Superior temporal gyrus (tissue), 1 donor: ENCODE measurements at regions not wholly inside any gene's neighbourhood (a gene's known extent, or its start where the extent isn't known, plus 50 kb on each side); places are given as distances from the start of the nearest gene placed in this dataset.

Experiments used
- DNase-seq: peaks from one replicate; pipeline ENCODE4 v3.0.0-alpha.2; 2016; ENCODE audit errors: extremely low spot score

DNA sequence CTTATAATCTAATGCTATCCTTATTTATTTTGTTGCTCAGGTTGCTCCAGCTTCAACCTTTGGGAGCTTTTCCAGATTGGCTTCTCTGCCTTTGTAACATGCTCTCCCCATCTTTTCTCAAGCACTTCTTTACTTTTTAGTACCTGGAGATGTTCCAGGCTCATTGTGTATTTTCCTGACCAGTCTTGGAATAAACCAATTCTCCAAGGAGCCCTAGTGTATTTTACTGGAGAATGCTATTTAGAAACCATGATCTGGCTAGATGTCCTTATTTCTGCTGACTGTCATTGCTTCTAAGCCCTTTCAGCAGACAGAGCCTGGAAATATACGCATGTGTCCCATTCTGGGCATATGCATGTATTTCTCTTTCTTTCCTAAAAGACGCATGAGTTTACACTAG is 95.7 kb downstream of the EMX2 start:
- DNase-seq = no peak

DNA sequence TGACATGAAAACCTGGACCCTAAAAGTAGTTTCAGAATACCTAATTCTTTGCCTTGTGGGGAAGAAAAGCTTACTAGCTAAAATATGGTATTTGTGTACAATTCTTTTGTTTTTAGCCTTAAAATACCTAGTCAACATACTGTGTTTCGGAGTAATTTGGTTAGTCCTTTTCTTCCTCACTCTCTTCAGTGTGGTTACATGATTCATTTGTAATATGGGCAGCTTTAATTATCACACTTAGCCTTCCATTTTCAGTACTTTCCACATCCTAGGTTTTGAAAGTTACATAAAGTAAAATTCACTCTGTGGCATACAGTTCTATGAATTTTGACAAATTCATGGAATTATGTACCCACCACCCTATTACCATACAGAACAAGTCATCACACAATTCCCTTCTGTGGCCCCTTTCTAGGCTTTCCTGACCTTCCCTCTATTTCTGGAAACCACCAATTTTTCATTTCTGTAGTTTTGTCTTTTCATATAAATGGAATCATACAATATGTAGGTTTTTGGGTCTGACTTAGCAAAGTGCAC is 96.2 kb downstream of the EMX2 start:
- DNase-seq = no peak

DNA sequence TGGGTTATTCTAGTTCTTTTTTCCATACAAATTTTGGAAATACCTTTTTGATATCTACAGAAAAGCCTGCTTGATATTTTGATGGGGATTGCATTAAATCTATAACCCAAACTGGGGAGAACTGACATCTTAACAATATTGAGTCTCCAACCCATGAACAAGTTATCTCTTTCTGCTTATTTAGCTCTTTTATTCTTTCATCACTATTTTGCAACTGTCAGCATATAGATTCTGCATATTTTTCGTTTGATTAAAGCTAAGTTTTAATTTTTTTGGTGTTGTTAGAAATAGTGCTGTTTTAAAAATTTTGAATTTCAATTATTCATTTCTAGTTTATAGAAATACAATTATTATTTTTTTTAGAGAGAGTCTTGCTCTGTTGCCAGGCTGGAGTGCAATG is 97.9 kb downstream of the EMX2 start:
- DNase-seq = no peak

DNA sequence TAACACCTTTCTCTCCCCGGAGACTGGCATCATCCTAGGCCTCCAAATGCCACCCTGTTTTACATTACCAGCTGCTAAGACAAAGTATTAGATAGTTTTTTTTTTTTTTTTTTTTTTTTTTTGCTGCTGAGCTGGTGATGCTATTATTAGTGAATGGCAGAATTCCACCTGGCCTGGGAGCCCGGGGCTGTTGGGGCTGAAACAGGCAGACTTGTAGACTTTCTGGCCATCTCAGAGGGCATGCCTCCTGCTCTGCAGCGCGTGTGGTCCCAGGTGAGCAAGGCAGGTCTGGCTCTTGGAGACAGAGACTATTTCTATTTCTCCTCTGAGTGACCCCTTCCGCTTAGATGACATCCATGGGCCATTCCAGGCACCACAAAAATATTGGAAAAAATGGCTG is 104.2 kb downstream of the EMX2 start:
- DNase-seq = no peak

DNA sequence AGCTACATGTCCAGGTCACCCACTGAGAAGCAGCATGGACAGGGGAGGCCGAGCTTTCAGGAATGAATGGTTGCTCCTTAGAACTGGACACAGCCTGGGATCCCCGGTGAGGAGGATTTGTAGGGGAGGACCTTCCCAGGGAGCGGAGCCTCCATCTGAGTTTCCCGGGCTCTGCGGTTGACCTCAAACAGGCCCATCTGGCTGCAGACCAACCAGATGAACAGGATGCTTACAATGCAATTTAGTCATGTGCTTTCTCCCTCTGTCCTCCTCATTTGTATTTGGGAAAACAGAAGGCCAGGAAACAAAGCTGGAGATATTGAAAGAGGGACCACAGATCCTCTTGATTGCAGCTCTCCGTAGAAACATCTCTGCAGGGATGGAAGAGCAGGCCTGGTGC is 104.8 kb downstream of the EMX2 start:
- DNase-seq = no peak

DNA sequence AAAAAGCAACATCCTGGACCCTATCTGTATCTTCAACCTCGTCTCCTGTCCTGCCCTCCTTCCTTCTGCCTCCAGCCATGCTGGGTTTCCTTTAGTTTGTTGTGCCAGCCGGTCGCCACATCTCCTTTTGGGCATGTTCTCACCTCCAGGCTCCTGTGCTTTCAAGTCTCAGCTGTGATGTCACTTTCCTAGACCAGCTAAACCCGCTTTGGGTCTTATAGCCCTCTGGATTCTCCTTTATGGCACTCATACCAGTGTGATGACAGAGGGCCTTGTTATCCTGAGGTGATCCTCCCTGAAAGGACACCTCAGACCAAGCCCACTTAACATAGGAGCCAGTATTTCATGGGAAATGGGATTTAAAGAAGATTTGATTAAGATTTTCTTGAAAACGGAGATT is 108.6 kb downstream of the EMX2 start:
- DNase-seq = no peak

DNA sequence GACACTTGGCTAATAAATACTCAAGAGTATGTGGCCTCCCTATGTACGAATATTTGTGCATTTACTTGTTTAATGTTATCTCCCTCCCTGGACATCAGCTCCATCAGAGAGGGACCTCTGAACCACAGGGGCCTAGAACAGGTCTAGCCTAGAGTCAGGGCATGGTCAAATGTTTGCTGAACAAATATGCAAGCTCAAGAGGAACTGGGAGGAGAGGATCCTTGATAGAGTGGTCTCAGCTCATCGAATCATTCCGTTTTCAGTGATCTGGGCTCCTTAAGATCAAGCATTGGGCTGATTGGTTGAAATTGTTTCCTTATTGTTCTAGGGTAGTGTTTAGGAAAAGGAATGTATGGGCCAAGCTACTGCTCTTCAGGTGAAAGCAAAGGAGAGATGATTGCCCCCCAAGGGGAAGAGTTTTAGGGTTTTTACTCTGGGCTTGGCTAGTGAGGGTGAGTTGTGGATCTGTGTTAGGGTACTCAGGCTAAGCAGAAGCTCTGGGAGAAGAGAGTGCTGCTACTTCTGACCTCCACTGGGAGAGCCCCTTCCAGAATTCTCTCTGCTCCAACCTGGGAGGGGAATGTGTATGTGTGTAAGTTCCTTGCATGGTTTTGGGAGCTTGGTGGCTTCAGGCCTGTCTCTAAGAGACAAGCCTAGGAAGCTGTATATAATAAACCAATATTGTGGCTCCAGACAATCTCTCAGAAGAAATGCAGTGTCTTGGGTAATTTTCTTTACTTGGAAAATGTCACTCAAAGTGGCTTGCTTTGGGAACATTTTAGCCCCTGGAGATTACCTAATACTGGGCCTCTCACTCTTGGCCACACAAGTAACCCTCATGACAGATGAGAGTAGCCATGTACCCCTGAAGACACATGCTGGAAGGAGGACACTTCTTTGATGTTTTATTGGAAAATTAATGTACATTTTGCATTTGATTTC is 110.0 kb downstream of the EMX2 start:
- DNase-seq = no peak

DNA sequence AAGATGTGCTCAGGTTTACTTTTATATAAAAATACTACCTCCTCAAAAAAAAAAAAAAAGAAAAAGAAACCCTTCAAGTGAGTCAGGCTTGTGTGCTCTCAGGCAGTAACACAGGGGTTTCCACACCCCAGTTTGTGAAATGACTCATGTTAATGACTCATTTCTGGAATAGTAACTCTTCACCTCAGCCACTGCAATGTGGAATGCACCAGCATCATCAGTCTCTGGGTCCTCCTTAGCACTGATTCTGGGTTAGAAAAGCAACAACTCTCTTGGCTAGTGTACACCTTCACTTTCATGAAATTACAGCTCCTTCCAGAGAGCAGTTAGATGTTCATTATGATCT is 110.6 kb downstream of the EMX2 start:
- no peak for DNase-seq

DNA sequence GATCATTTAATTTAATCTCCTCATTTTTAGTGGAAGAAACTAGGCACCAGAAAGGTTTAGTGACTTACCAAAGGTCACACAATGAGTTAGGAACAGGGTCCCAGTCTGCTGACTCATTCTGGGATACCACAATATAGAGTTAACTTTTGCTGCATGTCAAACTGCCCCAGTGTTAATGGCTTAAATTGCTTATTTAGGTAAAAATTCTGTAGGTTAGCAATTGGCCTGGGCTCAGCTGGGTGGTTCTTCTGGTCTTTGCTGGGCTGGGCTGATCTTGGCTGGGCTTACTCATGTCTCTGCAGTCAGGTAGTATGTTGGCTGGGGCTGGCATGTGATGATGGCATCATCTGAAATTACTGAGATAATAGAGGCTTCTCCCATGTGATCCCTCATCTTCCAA is 111.6 kb downstream of the EMX2 start:
- DNase-seq = no peak

DNA sequence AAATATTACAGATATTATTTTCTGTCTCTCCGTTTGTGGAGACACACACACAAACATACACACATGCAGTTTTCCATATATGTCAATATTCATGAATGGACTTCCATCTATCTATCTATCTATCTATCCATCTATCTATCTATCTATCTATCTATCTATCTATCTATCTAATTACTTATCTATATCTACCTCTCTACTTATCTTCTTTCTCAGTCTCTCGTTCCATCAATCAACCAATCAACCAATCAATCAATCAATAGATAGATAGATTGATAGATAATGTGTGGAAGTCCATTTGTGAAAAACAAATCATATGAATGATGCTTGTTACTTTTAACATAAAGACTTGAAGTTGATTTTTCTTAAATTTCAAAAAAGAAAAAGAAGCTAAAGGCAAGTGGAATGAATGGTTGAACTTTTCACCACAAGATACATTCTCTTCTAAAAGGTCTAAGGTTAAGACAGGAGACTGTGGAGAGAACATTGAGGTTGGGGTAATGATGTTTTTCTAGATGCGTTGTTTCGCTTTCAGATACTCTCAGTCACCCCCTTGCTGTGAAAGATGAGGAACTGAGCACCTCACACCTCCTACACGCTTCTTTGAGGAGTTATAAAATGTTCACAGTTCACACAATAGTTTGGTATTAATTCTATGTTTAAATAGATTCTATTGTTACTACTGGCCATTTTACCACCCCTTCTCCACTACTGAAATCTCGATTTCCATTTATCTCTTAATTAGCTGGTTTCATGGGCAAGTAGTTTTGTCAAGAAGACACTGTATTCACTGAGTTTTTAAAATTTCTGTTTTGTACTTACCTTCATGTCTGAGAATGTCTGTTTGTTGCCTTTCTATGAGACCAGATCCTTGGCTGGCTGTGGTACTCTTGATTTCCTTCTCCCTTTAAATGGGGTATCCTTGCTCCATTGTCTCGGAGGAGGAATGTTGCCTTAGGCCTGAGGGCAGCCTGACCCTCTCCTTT is 114.1 kb downstream of the EMX2 start:
- no peak for DNase-seq

DNA sequence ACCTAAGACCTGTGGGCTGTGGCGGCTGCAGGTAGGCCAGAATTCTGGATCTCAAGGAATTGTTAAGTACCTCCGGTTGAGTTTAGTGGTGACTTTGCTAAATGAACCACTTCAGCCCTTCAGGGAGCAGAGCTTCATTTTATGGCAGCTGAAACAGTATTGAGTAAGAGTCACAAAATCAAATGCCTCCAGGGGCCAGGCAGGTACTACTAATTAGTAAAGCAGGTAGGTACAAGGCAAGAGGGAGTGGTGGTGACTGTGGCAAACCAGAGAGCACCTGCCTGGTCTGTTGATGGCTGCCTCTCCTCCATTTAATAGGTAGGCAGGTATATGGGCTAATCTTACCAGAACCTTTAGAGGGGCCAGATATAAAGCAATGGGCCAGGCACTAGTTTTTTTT is 118.8 kb downstream of the EMX2 start:
- DNase-seq = no peak

DNA sequence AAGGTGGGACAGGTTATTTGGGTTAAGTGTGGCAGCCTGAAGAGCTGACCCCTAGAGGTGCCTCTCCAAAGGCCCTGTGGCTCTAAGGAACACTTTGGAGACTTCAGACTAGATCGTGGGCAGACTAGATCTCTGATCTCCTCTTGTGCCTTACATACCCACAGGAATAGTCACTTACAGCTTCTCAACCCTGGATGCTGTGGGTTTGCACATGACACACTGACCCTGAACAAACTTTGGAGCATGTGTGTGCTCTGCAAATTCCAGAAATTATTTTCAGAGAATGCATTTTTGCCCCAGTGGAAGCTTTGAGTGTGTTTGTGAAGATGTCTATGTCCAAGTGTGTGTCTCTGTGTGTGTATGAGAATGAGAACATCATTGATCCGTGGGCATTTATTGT is 119.6 kb downstream of the EMX2 start:
- DNase-seq = no peak

DNA sequence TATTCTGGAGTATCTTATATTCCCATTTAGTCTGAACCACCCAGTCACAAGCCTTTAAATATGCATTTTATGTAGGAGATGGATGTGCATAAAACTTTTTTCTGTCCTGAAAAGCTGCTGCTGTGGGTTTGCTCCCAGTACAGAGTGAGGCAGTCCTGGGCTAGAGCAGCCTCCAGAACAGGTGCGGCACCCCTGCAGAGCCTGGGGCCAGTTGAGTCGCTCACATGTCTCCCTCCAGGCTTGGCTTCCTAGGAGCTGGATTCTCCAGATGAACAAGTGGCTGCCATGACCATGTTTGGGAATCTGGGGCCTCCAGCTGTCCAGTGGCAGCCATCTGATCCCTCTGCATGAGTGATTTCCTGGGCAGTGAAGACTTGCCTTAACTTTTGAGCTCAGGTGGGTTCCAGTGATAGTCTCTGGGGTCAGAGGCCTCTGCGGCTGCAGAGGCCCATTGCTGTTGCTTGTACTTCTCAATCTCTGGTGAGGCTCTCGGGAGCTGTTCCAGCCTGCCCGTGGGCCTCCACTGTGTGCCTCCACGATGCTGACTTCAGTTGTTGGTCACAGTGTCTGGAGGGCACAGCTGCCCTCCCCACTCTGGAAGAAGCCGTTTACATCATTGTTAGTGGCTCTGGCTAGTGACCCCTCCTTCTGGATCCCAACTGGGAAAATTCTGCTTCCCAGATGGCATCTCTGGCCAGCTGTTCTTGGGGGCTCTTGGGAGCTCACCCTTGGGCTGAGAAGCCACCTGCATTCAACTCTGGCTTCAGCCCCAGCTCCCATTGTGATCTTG is 120.4 kb downstream of the EMX2 start:
- DNase-seq = no peak

DNA sequence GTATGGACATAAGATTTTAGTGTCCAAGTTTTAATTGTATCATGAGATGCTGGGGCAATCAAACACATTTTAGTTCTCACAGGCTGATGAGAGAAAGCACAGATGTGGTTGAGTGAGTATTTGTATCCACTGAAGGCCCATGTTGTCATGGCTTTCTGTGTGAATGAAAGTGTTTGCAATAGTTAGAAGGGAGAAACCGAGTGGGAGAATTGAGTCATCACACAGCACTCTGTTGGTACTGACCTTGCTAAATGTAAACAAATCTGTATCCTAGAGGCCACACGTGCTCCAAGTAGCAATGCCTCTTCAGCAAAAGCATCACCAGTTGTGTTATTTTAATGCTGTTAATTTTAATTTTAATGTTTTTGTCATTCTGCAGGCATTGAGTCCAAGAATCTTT is 121.2 kb downstream of the EMX2 start:
- DNase-seq = peak; percentile 16

DNA sequence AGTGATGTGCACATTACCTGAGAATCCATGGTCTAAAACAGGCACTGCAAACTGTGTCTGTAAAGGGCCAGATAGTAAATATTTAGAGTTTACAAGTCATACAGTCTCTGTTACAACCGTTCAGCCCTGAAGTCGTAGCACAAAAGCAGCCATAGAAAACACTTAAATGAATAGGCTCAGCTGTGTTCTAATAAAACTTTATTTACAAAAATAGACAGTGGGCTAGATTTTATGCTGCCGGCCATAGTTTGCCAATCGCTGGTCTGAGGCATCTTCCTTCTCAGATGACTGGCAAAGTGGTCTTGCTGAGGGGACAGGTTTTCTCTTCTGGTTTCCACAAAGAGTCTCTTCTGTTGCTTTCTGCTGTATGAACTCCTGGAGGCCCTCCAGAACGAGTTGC is 121.7 kb downstream of the EMX2 start:
- no peak for DNase-seq

DNA sequence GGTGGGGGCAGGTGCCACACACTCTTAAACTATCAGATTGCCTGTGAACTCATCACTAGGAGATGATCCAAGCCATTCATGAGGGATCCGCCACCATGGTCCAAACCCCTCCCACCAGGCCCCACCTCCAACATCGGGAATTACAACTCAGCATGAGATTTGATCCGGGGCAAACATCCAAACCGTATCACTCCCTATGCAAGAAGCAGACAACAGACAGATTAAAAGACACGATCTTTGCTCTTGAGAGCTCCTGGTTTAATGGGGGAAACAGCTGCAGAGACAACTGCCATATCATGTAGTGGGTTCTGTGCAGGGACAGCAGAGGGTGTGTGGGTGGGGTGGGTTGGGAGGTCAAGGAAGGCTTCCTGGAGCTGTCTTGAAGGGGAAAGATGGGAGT is 123.6 kb downstream of the EMX2 start:
- DNase-seq = no peak

DNA sequence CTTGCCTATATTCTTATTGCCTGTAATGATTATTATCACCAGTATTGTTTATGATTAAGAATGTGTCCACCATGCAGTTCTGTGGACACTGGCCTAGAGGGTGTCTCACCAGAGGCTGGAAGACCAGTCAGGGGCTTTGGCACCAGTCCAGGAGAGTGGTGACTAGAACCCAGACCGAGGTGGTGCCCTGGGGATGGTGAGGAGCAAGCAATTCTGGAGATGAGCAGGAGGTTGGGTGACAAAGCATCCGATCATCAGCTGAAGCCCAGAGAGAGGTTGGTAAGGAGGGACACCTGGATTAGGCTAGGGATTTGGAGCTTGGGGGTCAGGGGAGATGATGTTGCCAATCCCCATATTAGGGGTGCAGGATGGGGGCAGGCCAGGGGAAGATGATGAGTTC is 124.4 kb downstream of the EMX2 start:
- no peak for DNase-seq

DNA sequence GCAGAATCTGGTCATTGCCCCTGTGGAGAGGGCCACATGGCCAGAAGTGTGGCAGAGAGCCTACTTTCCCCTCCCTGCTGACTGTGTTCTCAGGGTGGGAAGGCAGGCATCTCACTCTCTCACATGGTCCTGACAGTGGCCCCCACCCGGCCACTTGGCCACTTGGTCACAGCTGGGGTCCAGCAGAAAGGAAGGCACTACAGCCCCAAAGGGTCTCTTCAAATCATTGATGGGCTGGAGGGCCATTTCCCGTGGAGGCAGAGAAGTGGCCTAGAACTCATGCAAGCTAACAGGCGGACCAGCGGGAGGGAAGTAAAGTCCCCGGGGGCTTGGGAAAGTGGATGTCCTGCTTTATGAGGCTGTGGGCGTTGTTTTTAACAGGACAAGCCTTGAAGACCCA is 125.3 kb downstream of the EMX2 start:
- DNase-seq = no peak

DNA sequence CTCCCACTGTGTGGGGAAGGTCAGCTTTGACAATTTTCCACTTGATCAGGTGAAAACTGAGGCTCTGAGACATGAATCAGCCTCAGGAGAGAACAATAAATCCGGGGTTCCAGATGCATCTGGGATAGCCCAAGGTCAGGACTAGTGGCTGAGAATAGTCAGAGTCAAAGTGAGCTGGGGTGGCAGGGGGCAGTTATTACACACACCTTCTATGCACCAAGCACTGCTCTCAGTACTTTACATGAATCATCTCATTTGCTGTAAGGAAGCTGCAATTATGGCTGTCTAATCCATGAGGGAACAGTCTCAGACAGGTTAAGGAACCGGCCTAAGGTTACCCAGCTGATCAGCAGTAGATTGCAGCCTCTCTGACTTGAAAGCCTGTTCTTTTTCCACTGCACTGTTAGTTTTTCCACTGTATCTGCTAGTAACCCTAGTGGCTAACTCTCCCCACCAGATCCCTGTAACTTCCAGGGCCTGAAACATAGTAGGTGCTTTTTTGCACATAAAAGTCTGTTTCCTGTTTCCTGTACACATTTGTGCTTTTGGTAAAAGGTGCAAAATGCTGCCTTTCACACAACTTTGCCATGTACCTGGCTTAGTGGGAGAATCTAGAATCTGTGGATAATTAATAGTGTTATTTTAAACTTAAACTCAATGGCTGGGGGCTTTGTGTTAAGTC is 125.9 kb downstream of the EMX2 start:
- DNase-seq = no peak

DNA sequence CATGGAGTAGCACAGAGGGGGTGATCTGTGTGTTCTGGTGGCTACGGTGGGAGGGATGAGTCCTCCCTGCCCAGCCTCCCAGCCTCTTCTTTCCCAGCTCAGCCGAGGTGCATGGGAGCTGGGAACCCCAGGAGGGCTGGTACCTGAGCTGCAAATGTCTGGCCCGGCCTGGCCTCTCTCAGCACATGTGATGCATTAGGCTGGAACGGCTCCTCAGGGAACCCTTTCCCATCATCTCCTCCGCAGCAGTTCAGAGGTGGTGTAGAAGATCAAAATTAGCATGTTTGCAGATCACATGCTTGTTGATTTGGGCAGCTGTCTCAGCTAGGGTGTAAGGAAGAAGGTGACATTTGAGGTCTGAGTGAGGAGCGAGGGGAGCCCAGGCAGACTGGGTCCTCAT is 126.6 kb downstream of the EMX2 start:
- no peak for DNase-seq
